Thyroid gland (tissue), 4 donors: ENCODE measurements at regions not wholly inside any gene's neighbourhood (a gene's known extent, or its start where the extent isn't known, plus 50 kb on each side); places are given as distances from the start of the nearest gene placed in this dataset.

Source experiments
- DNase-seq, 2 donors: peaks; one replicate each; pipeline ENCODE4 v3.0.0-alpha.2; 2019
- H3K27ac ChIP-seq, 3 donors: fragments of 200-600 bp; sonication (generic); 1 replicate in 2 of 3; 2 replicates in 1 of 3; pipeline ENCODE4 v1.5.1; 2016 to 2019; ENCODE audit warnings: mild to moderate bottlenecking in 1 of 3, moderate library complexity in 1 of 3
- H3K27me3 ChIP-seq: fragments of 200-600 bp; sonication (generic); one replicate; pipeline ENCODE4 v1.5.1; 2019
- H3K36me3 ChIP-seq, 2 donors: fragments of 200-600 bp; sonication (generic); one replicate each; pipeline ENCODE4 v1.5.1; 2016 to 2019
- H3K4me1 ChIP-seq, 2 donors: fragments of 200-600 bp; sonication (generic); one replicate each; pipeline ENCODE4 v1.5.1; 2017 to 2019
- H3K4me3 ChIP-seq, 3 donors: fragments of 200-600 bp; sonication (generic); replicated peaks in 1 of 3; 1 replicate in 2 of 3; 2 replicates in 1 of 3; pipeline ENCODE4 v1.5.1; 2016; ENCODE audit warnings: mild to moderate bottlenecking in 1 of 3
- H3K9me3 ChIP-seq: fragments of 200-600 bp; sonication (generic); one replicate; pipeline ENCODE4 v1.5.1; 2017
- POLR2A ChIP-seq, 2 donors: fragments of 450-650 bp; IDR thresholded peaks; one replicate each; pipeline ENCODE4 v1.6.1; 2017; ENCODE audit warnings: antibody characterized with exemption in 2 of 2, mild to moderate bottlenecking in 2 of 2, moderate library complexity in 1 of 2
- whole genome bisulfite sequencing, 2 donors: methylation state at CpG; one replicate each; pipeline ENCODE4 v1.1.5; 2017; 5-methylcytosine and 5-hydroxymethylcytosine counted together
- intact Hi-C: fragments of 100-400 bp; cut with DNase I; formaldehyde crosslinking; loops from one replicate; pipeline ENCODE4 v1.15.1; 2023
- TF ChIP-seq, protein P1 (sequence below), 6 experiments: fragments of 200-600 bp in 3 of 6; fragments of 450-650 bp in 3 of 6; sonication (generic) in 3 of 6; IDR thresholded peaks; one replicate each; pipeline ENCODE4 v1.5.1; 2016 to 2019; ENCODE audit warnings: antibody characterized with exemption in 6 of 6, mild to moderate bottlenecking in 2 of 6, inconsistent platforms in 1 of 6, moderate library complexity in 1 of 6

DNA sequence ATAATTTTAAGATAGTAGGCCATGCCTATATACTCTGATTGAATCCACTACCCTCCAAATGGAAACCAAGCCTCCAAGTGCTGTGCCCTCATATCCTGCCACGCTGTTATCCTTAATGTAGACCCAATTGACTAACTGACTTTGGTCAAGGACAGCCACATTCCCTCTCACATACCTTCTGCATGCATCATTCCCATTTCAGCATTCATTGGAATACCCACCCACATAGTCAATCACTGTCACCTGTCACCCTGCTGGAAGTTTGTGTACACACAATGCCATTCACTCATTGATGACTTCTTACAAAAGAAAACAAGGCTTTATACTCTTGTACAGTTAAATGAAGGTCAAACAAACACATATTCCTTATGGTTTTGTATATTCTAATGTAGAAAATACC lies 221.1 kb upstream of the PBX1 start:
- intact Hi-C loops, result no loop called here
- TF ChIP-seq, protein P1, sequence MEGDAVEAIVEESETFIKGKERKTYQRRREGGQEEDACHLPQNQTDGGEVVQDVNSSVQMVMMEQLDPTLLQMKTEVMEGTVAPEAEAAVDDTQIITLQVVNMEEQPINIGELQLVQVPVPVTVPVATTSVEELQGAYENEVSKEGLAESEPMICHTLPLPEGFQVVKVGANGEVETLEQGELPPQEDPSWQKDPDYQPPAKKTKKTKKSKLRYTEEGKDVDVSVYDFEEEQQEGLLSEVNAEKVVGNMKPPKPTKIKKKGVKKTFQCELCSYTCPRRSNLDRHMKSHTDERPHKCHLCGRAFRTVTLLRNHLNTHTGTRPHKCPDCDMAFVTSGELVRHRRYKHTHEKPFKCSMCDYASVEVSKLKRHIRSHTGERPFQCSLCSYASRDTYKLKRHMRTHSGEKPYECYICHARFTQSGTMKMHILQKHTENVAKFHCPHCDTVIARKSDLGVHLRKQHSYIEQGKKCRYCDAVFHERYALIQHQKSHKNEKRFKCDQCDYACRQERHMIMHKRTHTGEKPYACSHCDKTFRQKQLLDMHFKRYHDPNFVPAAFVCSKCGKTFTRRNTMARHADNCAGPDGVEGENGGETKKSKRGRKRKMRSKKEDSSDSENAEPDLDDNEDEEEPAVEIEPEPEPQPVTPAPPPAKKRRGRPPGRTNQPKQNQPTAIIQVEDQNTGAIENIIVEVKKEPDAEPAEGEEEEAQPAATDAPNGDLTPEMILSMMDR (IDR thresholded peaks at IDR 0.05), result no peak
- no peak for TF ChIP-seq POLR2A (IDR thresholded peaks at IDR 0.05)
- Histone ChIP-seq H3K9me3 (no peaks in the 10 kb centered on the region), H3K4me3 (no peak overlapping the region), H3K27ac (no peak overlapping the region), H3K36me3 (no peaks in the 10 kb centered on the region), H3K27me3 (no peaks in the 10 kb centered on the region), H3K4me1 (peaks cover 0 to 6% of the 10 kb centered on the region in 2 donors)
- WGBS, 2 donors, result 70 to 89% methylated on average over 1 of the region's 1 CpG
- no peak for DNase-seq

DNA sequence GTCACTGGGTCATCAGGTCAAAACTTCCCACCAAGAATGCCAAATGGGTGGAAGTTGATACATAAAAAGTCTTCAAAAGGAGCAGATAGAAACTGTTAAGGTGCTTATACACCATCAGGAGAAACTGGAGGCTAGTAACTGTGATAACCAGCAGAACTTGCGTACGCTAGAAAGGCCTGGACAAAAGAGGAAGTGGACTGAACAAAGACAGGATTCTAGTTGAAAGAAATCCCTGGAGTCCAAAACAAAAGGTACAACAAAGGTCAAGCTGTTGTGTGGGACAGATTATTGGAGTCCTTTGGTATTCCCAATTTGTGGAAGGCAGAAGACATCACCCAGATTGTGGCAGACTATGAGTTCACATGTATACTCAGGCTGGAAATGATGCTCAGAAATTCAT lies 215.8 kb upstream of the PBX1 start:
- 55 to 60% methylated on average over 2 of the region's 2 CpGs for WGBS, 2 donors
- no peak for TF ChIP-seq POLR2A (IDR thresholded peaks at IDR 0.05)
- TF ChIP-seq, protein P1 (IDR thresholded peaks at IDR 0.05), result no peak
- intact Hi-C loops, result no loop called here
- Histone ChIP-seq H3K4me1 (peaks cover 0 to 6% of the 10 kb centered on the region in 2 donors), H3K9me3 (no peaks in the 10 kb centered on the region), H3K36me3 (no peaks in the 10 kb centered on the region), H3K4me3 (no peak overlapping the region), H3K27me3 (no peaks in the 10 kb centered on the region), H3K27ac (no peak overlapping the region)
- no peak for DNase-seq

DNA sequence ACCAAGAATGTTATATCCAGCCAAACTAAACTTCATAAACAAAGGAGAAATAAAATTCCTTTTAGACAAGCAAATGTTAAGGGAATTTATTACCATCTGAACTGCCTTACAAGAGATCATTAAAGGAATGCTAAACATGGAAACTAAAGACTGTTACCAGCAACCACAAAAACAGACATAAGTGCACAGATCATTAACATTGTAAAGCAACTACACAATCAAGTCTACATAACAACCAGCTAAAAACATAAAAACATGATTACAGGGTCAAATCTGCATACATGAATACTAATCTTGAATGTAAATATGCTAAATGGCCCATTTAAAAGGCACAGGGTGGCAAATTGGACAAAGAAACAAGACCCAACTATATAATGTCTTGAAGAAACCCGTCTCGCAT lies 211.0 kb upstream of the PBX1 start:
- H3K4me1 ChIP-seq, result no peaks in the 10 kb centered on the region
- 93 to 94% methylated on average over 2 of the region's 2 CpGs for WGBS, 2 donors
- H3K27me3 ChIP-seq, result no peaks in the 10 kb centered on the region
- H3K36me3 ChIP-seq, result no peaks in the 10 kb centered on the region
- no peak for TF ChIP-seq POLR2A (IDR thresholded peaks at IDR 0.05)
- TF ChIP-seq, protein P1 (IDR thresholded peaks at IDR 0.05), result no peak
- DNase-seq, result no peak
- H3K27ac ChIP-seq, result no peak overlapping the region
- intact Hi-C loops, result no loop called here
- no peaks in the 10 kb centered on the region for H3K9me3 ChIP-seq
- no peak overlapping the region for H3K4me3 ChIP-seq

DNA sequence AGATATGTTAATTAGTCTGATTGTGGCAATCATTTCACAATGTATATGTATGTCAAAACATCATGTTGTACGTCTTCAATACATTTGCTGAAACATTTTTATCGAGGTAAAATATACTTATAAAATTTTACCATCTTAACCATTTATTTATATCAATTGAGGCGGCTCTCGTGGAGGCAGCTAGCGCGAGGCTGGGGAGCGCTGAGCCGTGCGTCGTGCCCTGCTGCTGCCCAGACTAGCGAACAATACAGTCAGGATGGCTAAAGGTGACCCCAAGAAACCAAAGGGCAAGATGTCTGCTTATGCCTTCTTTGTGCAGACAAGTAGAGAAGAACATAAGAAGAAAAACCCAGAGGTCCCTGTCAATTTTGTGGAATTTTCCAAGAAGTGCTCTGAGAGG lies 202.5 kb upstream of the PBX1 start:
- Histone ChIP-seq H3K36me3 (no peaks in the 10 kb centered on the region), H3K9me3 (no peaks in the 10 kb centered on the region), H3K4me1 (peaks cover 0 to 3% of the 10 kb centered on the region in 2 donors), H3K27me3 (no peaks in the 10 kb centered on the region), H3K27ac (no peak overlapping the region), H3K4me3 (no peak overlapping the region)
- WGBS, 2 donors, result 94 to 95% methylated on average over 11 of the region's 11 CpGs
- intact Hi-C loops, result no loop called here
- no peak for TF ChIP-seq POLR2A (IDR thresholded peaks at IDR 0.05)
- TF ChIP-seq, protein P1 (IDR thresholded peaks at IDR 0.05), result no peak
- DNase-seq, result no peak

DNA sequence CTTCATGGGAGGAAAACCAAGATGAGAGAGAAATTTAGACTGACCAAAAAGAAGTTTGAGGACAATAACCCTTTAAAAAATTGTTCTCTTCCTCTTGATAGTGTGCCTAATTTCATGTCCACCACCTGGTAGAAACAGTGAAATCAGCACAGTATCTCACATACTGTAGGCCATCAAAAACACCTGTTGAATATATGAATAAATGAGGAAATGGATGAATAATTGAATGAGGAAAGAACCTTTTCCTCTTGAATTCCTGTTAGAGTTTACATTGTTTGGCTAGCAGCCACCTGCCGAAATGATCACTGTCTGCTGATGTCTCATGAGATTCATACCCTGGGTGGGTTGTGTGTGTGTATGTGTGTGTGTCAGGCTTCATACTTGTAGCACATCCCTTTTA lies 198.7 kb upstream of the PBX1 start:
- Histone ChIP-seq H3K4me3 (no peak overlapping the region), H3K4me1 (peaks cover 0 to 3% of the 10 kb centered on the region in 2 donors), H3K9me3 (no peaks in the 10 kb centered on the region), H3K36me3 (no peaks in the 10 kb centered on the region), H3K27me3 (no peaks in the 10 kb centered on the region), H3K27ac (no peak overlapping the region)
- no peak for TF ChIP-seq POLR2A (IDR thresholded peaks at IDR 0.05)
- TF ChIP-seq, protein P1 (IDR thresholded peaks at IDR 0.05), result no peak
- intact Hi-C loops, result no loop called here
- DNase-seq, result no peak
- WGBS, 2 donors, result 74 to 77% methylated on average over 1 of the region's 1 CpG
